ENCODE measurements at regions not wholly inside any gene's neighbourhood (a gene's known extent, or its start where the extent isn't known, plus 50 kb on each side); places are given as distances from the start of the nearest gene placed in this dataset.

- no peak for DNase-seq (ENCODE audit: low spot score)
- TF ChIP-seq CTCF (IDR thresholded peaks at IDR 0.05; ENCODE audit: extremely low read depth, missing control alignments), result no peak
These were observed 353.2 kb downstream of the BTBD3 start for GRCh38 chr20:12270863-12271262.

GRCh38 chr20:12276011-12276673 lies 358.4 kb downstream of the BTBD3 start:
- TF ChIP-seq CTCF (IDR thresholded peaks at IDR 0.05; ENCODE audit: extremely low read depth, missing control alignments), result no peak
- DNase-seq (ENCODE audit: low spot score), result no peak

GRCh38 chr20:12287575-12287974 lies 369.9 kb downstream of the BTBD3 start:
- DNase-seq (ENCODE audit: low spot score), result no peak
- no peak for TF ChIP-seq CTCF (IDR thresholded peaks at IDR 0.05; ENCODE audit: extremely low read depth, missing control alignments)

- TF ChIP-seq CTCF (IDR thresholded peaks at IDR 0.05; ENCODE audit: extremely low read depth, missing control alignments), result no peak
- no peak for DNase-seq (ENCODE audit: low spot score)
These were observed 371.8 kb downstream of the BTBD3 start for GRCh38 chr20:12289465-12289864.

- TF ChIP-seq CTCF (IDR thresholded peaks at IDR 0.05; ENCODE audit: extremely low read depth, missing control alignments), result no peak
- DNase-seq (ENCODE audit: low spot score), result no peak
These were observed 373.7 kb downstream of the BTBD3 start for GRCh38 chr20:12291386-12291785.

- no peak for TF ChIP-seq CTCF (IDR thresholded peaks at IDR 0.05; ENCODE audit: extremely low read depth, missing control alignments)
- DNase-seq (ENCODE audit: low spot score), result no peak
These were observed 376.2 kb downstream of the BTBD3 start for GRCh38 chr20:12293900-12294299.

- no peak for TF ChIP-seq CTCF (IDR thresholded peaks at IDR 0.05; ENCODE audit: extremely low read depth, missing control alignments)
- no peak for DNase-seq (ENCODE audit: low spot score)
These were observed 377.0 kb downstream of the BTBD3 start for GRCh38 chr20:12294678-12295077.

All from GM20000 (cell line).